KBM-7 (cell line): ENCODE measurements at regions not wholly inside any gene's neighbourhood (a gene's known extent, or its start where the extent isn't known, plus 50 kb on each side); places are given as distances from the start of the nearest gene placed in this dataset.

ENCODE experiments used
- DNase-seq: peaks from one replicate; pipeline ENCODE4 v3.0.0-alpha.2; 2015
- in situ Hi-C: fragments of 300-500 bp; cut with MboI; formaldehyde crosslinking; loops from 2 replicates; pipeline ENCODE4 v1.14.3; 2020; ENCODE audit warnings: low sequenced_read_pairs, low pct_unique_long_range_greater_than_20kb, mixed read lengths

DNA sequence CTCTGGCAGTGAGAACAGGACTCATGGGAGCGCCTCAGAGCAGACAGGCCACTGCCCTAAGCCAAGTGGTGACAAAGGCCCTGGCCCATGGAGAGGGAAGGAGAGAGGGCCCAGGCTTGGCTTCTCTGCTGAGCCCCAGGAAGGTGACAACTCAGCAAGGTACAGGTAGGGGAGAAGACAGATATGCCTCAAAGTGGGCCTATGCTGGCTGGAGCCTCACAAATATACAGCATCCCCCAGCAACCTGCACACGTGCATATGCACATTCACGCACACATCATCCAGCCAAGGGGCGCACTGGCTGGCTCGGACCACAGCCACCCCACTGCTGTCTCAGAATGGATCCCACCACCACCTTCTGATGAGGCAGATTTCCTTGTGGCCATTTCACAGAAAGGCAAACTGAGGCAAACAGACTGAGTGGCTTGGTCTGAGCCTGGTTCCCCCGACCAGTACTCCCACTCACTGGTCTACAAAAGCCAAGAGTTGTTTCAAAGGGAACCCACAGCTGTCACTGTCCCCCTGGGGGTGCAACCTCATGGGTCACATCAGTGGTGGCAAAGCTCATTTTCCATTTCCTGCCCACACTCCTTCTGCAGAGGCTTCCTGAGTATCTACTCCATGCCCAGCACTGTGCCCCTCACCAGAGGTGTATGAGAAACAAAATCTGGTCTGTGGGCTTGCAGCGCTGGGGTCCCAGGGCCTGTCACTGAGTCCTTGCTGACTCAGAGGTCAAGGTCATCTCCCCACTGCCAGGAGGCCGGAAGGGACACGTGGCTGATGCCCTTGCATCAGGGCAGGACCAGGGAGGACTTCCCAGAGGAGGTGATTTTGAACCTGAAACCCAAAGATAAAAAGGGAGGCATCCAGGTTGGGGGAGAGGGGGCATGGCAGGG is 67.3 kb upstream of the PRR5 start:
- in situ Hi-C loops, result loop anchor here (25.0 kb wide), 1 partner anchor 1222 kb away; the partner anchor contains the start of gene MPPED1
- DNase-seq, result no peak

DNA sequence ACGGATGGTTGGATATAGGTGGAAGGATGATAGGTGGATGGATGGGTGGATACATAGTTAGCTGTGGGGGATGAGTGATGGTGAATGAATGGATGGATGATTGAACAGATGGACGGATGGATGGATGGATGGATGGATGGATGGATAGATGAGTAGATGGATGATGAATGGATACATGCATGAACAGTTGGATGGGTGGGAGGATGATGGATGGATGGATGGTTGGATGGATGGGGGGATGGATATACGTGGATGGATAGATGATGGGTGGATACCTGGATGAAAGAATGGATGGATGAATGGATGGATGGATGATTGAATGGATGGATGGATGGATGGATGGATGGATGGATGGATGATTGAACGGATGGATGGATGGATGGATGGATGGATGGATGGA is 68.4 kb upstream of the PRR5 start:
- in situ Hi-C loops, result loop anchor here (25.0 kb wide), 1 partner anchor 1221 kb away; the partner anchor contains the start of gene MPPED1
- no peak for DNase-seq

DNA sequence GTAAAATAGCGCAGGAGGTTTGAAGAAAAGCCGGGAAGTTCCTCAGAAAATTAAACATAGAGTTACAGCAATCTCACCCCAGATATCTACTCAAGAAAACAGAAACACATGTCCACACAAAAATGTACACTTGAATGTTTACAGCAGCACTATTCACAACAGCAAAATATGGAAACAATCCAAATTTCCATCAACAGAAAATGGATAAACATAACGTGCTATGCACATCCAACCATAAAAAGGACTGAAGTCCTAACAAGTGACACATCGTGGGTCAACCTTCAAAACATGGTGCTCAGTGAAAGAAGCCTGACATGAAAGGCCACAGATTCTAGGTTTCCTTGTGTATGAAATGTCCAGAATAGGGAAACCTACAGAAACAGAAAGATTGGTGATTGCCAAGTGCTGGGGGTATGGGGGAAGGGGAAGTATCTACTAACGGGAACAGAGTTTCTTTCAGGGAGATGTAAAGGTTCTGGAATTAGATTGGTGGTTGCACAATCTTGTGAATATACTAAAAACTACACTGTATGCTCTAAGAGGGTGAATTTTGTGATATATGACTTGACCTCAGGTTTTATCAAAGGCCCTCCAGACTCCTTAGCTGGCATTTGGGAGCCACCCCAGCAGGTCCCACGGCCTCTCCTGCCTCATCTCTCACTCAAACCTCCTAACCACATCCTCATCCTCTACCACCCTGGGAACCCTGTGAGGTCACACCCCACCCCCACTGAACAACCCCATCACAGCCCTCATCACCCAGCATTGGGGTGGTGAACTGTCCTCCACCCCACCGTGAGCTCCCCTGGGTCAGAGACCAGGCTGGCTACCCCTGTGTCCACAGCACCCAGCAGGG is 69.2 kb upstream of the PRR5 start:
- in situ Hi-C loops, result loop anchor here (25.0 kb wide), 1 partner anchor 1220 kb away; the partner anchor contains the start of gene MPPED1

DNA sequence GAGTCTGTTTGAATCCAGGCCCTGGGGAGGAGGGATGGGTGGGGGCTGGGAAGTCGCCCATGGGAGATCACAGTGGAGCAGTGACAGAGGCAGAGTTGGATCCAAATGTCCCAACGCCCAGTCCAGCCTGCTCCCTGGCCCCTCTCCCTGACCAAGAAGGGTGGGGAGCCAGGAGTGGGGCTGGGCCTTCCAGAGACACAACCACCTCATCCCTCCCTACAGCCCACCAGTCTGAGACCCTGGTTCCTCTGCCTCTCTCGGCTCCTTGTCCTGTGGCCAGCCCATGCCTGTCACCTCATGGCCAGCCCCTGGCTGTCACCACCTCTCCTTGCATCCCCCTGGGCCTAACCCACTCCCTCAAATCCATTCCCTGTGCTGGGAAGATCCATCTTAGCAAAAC is 71.2 kb upstream of the PRR5 start:
- in situ Hi-C loops, result loop anchor here (25.0 kb wide), 1 partner anchor 1219 kb away; the partner anchor contains the start of gene MPPED1
- DNase-seq, result no peak

More for the DNA sequence above, 69.2 kb upstream of the PRR5 start:
- DNase-seq, result no peak

DNA sequence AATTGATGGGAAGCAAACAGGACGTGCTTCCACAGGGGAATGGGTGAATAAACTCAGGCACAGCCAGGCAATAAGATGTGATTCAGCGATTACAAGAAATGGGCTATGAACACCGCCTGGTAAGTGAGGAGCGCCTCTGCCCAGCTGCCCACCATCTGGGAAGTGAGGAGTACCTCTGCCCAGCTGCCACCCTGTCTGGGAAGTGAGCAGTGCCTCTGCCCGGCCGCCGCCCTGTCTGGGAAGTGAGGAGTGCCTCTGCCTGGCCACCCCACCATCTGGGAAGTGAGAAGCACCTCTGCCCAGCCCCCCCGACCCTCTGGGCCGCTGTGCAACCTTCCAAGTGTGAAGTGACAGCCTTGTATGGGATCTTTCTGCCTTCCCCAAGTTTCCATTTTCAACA is 73.2 kb upstream of the PRR5 start:
- DNase-seq, result no peak
- in situ Hi-C loops, result loop anchor here (25.0 kb wide), 1 partner anchor 1217 kb away; the partner anchor contains the start of gene MPPED1

DNA sequence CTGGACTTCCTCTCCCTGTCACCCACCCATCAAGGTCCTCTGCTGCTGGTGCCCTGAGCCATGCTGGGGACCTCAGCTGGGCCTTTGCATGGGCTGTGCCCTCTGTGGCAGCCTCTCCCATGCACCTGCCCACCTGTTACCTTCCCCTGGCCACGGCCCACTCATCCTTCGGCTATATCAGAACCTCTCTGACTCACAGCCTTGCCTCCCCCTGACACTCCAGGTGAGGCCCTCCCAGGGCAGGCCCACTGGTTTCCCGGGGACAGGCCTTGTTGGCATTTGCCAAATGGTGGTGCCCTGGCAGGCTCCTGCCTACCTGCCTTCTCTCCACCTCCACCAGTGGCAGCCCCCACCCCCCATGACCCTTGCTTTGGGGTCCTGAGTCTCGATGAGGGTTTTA is 73.7 kb upstream of the PRR5 start:
- DNase-seq, result no peak
- in situ Hi-C loops, result loop anchor here (25.0 kb wide), 1 partner anchor 1216 kb away; the partner anchor contains the start of gene MPPED1

DNA sequence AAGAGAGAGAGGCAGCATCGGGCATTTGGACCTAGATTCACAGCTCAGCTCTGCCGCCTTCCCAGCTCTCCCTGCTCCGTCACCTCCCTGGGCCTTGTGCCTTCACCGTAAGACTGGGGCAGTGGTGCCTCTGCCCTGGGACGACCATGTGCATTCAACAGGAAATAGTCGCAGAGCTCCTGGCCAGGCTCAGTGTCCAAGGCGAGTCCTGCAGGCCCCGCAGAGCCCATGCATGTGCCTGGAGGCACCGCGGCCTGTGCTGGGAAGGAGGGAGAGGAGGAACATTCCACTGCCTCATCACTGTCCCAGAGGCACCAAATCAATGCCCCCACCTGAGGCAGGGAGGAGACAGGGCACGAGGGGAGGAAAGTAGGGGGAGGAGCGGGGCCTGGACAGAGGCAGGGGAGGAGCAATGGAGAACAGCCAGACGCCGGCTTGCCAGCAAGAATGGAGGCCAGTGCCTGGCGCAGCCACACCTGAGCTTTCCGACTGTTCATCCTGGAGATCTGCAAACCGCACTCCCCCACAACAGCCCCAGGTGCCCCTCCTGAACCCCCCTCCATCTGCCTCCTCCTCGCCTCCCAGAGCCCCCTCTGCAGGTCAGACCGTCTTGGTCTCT is 74.4 kb upstream of the PRR5 start:
- in situ Hi-C loops, result loop anchor here (25.0 kb wide), 1 partner anchor 1215 kb away; the partner anchor contains the start of gene MPPED1
- DNase-seq, result no peak

DNA sequence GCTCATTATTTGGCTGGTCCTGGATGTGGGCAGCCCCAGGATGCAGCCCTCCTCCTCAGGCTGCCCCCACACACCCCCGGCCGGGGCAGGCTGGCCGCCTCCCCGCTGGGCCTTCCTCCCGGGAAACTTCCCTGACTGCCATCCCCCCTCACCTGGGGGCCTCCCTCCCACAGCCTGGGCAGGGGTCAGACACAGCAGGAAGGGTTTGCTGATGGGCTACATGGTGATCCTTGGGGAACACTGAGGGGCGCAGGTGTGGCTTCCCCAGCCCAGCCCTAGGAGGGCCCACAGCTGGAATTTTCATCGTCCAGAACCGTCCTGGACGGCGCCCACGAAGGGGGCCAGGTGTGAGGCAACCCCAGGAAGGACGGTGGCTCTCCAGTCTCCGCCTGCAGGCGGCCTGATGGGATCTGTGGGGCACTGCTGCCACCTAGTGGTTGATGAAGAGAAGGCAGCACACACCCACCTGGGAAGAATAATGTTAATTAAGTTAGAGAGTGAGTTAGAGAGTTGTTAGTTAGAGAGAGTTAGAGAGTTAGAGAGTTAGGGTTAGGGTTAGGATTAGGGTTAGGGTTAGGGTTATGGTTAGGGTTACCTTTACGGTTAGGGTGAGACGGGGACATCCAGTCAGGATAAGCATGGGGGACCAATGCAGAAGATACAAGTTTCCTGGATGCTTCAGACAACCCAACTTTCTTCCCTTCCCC is 75.9 kb upstream of the PRR5 start:
- peak; percentile 71 for DNase-seq
- in situ Hi-C loops, result loop anchor here (25.0 kb wide), 1 partner anchor 1214 kb away; the partner anchor contains the start of gene MPPED1

DNA sequence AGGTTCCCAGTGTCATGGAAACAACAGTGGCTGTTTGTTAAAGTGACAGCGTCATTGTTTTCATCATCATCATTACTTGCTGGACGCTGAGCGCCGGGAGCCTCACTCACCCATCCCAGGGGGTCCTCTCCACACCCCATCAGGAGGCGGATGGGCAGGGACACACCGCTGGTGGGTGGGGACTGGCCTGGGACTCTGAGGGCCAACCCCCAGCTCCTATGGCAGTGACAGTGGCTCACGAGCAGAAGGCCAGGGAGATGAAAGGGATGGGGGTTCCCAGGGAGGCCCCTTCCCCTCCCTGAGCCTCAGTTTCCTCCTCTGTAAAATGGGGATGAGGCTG is 76.6 kb upstream of the PRR5 start:
- in situ Hi-C loops, result loop anchor here (25.0 kb wide), 1 partner anchor 1213 kb away; the partner anchor contains the start of gene MPPED1
- no peak for DNase-seq

DNA sequence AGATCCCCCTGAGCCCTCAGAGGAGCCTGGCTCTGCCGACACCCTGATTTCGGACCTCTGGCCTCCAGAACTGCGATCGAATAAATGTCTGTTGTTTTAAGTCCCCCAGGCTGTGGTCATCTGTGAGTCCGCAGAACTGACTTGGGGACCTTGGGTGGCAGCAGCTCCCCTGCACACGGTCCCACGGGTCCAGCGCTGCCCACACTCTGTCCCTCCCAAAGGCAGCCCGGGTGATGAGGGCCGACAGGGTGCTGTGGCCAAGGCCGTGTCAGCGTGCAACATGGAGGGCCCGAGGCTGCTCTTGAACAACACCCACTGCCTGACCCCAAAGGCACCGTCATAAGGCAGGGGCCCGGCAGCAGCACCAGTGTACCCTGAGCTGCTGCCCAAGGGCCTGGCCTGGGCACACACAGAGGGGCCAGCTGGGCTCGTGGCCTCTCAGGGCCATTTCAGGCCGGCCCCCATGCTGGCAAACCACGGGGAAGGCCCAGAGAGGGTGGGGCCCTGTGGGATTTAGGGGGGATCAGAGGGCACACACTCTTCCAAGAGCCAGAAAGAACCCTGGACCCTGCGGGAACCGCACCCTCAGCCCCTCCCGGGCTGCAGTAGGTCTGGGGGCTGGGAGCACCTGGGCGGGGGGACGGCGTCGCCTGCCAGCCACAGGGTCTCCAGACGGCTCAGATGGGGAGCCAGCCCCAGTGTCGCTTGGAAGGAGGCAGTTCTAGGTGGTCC is 77.1 kb upstream of the PRR5 start:
- no peak for DNase-seq

DNA sequence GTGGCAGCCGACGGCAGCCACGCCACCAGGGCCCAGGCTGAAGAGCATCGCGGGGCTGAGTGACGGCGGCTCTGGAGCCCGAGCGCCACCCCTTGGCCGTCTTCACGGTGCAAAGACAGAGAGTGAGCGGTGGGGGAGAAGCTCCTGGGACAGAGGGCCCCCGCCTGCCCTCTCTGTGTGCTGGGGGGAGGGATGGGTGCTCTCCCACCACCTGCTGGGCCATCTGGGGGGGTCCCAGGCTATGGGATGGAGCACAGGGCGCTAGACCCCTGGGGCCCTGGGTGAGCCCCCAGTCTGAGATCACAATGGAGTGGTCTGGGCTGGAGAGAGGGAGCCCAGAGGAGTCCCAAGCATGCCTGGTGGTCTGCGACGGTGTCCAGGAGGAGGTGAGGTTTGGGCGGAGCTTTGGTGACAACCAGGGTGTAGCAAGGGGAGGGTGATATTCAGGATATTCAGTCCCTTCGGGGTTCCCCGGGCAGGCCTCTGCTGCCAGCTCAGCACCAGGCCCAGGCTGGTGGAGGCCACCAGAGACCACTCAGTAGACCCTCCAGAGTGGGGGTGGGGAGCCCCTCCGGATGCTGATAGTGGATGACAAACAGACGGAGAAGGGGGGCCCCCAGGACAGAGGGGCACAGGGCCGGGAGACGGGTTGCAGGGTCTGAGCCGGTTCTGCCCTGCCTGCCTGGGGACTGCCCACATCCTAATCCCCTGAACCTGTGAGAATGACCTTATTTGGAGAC is 78.1 kb upstream of the PRR5 start:
- in situ Hi-C loops, result no loop called here
- DNase-seq, result peak; percentile 48

More for the DNA sequence above, 77.1 kb upstream of the PRR5 start:
- in situ Hi-C loops, result loop anchor here (25.0 kb wide), 1 partner anchor 1213 kb away; the partner anchor contains the start of gene MPPED1

DNA sequence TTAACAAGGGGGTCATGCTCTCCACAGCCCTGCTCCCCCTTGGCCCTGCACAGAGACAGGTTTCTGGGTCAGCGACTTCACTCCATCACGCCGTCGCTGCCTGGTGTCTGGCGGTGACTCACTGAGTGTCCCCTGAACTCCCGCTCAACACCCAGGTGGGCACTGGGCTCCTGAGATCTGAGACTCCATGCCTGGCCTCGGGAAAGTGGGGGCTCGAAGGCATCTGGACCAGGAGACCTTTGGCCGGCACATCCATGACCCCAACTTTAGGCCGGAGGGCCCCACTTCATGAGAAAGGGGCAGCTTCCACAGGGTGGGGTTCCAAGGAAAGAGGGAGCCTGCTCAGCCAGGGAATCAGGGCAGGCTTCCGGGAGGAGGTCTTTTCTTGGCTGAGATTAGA is 79.3 kb upstream of the PRR5 start:
- in situ Hi-C loops, result no loop called here
- DNase-seq, result no peak

DNA sequence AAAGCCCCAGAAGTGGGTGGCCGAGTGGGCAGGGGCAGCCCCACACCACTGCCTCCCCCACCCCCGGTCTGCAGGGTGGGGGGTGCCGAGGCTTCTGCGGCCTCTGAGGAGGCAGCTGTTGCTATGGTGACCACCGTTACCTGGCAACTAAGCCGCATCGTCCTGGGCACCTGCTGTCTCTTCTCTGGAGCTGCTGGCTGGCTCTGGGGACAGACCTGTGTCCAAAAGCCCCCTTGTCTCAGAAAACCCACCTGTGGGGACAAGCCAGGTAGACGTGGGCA is 79.9 kb upstream of the PRR5 start:
- in situ Hi-C loops, result no loop called here
- DNase-seq, result no peak

DNA sequence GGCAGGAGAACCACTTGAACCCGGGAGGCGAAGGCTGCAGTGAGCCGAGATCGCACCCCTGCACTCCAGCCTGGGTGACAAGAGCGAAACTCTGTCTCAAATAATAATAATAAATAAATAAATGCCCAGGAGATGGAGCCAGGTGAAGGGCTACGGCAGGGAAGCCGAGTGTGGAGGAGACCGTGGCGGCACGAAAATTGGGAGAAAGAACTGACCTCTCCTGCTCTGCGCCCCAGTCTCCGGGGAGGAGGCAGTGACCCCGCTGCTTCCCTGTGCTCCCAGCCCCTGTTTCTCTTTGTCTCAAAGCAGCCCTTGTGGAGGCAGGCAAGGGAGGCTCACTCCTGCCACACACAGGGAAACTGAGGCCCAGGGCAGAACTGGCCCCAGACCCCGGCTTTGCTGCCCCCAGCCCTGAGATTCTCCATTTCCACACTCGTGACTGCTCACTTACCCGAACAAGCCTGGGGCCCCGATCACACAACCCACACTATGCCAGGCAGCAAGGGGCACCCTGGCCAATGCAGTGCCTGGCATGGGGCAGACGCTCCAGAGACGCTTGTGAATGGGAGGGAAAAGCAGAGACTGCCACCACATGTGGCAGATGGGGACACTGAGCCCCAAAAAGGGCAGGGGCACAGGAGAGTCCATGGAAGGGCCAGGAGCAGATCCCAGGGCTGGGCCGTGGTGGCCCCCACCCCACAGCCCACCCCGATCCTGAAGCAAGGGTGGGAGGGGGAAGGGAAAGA is 80.4 kb upstream of the PRR5 start:
- in situ Hi-C loops, result no loop called here

DNA sequence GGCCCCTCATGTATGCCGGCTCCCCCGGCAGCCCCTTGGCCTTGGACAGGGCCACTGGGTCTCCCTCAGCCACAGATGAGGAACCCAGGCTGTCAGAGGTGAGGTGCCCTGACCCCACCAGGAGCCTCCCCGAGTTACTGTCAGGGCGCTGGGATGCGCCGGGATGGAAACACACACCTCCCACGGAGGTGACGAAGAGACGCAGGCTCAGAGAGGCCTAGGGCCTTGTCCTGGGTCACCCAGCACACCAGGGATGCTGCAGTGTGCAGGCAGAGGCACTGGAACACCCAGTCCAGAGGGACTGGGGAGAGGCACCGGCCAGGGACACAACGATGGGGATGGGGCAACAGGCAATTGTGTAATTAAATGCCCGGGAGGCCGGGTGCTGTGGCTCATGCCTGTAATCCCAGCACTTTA is 81.2 kb upstream of the PRR5 start:
- in situ Hi-C loops, result no loop called here
- no peak for DNase-seq

More for the DNA sequence above, 80.4 kb upstream of the PRR5 start:
- DNase-seq, result no peak

DNA sequence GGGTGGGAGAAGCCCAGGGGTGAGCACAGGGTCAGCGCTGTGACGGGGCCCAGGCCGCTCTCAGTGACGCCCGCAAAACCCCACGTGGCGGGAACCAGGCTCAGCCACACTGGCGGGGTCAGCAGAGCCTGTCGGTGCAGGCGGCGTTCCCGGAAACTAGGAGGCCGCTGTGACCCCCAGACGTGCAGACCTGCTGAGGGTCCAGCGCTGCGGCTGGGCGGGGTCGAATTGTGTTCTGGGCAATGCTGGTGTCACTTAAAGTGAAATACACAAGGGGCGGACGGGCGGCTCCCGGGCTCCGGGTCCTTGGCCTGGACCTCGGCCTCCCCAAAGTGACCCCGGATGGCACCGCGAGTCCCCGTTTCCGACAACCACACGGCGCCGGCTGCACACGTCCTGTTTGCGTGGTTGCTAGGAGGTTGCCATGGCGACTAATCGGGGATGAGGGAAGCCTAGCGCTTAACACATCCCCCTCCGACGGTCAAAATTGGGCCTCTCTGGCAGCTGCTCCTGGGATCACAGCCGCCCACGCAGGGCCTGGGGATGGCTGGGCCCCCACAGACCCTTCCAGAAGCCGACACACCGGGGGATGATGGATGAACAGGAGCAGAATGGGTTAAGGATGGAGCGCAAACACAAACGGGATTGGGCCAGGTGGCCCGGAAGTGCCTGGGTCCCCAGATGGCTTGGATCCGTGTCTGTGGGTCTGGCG is 81.7 kb upstream of the PRR5 start:
- in situ Hi-C loops, result no loop called here

More for the DNA sequence above, 81.7 kb upstream of the PRR5 start:
- DNase-seq, result peak; percentile 79
